ENCODE measurements at regions not wholly inside any gene's neighbourhood (a gene's known extent, or its start where the extent isn't known, plus 50 kb on each side); places are given as distances from the start of the nearest gene placed in this dataset.
"Not testable (repeated sequence)": the region's sequence is repeated elsewhere in the genome, so short reads cannot be mapped to it uniquely, and the experiment has no call there.

DNA sequence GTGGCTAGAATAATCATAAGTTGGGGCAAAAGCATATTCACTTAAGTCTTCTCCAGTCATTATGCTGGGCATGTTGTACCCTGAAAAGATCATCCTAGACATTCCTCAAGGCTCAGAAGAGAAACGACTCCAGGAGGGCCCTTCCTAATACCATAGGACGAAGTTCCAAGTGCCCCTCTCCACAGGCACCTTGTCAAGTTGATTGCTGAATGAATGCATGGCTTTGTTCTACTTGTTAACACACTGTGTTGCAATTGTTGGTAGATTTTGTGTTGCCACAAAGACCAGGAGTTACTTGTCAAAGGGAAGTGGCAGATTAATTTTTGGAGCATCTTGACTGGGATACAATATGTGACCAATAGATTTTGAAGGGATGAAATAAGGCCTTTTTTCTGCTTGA, 194.3 kb upstream of the SMLR1 start:
- TF ChIP-seq, protein P1, sequence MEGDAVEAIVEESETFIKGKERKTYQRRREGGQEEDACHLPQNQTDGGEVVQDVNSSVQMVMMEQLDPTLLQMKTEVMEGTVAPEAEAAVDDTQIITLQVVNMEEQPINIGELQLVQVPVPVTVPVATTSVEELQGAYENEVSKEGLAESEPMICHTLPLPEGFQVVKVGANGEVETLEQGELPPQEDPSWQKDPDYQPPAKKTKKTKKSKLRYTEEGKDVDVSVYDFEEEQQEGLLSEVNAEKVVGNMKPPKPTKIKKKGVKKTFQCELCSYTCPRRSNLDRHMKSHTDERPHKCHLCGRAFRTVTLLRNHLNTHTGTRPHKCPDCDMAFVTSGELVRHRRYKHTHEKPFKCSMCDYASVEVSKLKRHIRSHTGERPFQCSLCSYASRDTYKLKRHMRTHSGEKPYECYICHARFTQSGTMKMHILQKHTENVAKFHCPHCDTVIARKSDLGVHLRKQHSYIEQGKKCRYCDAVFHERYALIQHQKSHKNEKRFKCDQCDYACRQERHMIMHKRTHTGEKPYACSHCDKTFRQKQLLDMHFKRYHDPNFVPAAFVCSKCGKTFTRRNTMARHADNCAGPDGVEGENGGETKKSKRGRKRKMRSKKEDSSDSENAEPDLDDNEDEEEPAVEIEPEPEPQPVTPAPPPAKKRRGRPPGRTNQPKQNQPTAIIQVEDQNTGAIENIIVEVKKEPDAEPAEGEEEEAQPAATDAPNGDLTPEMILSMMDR (IDR thresholded peaks at IDR 0.05), result no peak
- TF ChIP-seq POLR2AphosphoS5 (IDR thresholded peaks at IDR 0.05) (no peak), EP300 (IDR thresholded peaks at IDR 0.05) (no peak), POLR2A (IDR thresholded peaks at IDR 0.05) (no peak)
- H3K4me1 ChIP-seq, result no peaks in the 10 kb centered on the region
- H3K36me3 ChIP-seq, result no peaks in the 10 kb centered on the region
- H3K27me3 ChIP-seq, result no peaks in the 10 kb centered on the region
- WGBS, 2 donors (ENCODE audit: low coverage in 1 of 2), result 58 to 100% methylated on average over 1 to 2 of the region's 2 CpGs
- no peak overlapping the region for H3K4me3 ChIP-seq
- no peak for ATAC-seq
- H3K27ac ChIP-seq, result no peak overlapping the region
- H3K9me3 ChIP-seq, result peaks cover 0 to 7% (median 0%) of the 10 kb centered on the region in 3 donors

DNA sequence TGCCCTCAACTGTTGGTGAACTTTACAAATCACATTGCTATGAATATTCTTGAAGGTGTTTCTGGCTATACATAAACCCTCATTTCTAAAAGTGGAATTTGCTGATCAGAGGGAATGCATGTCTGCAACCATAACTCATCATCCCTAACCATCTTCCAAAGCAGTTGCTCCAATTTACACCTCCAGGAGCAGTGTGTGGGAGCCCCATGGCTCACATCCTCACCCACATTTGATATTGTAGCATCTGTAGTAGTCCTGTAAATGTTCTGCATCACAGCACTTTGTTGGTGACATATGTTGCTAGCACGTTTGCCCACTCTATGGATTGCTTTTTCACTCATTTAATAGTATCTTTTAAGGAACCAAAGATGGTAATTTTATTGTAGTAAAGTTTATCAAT, 183.8 kb upstream of the SMLR1 start:
- Histone ChIP-seq H3K36me3 (no peaks in the 10 kb centered on the region), H3K27me3 (no peaks in the 10 kb centered on the region), H3K9me3 (peaks cover 0 to 25% (median 0%) of the 10 kb centered on the region in 3 donors), H3K4me3 (no peak overlapping the region), H3K4me1 (no peaks in the 10 kb centered on the region), H3K27ac (no peak overlapping the region)
- TF ChIP-seq POLR2A (IDR thresholded peaks at IDR 0.05) (no peak), EP300 (IDR thresholded peaks at IDR 0.05) (no peak), POLR2AphosphoS5 (IDR thresholded peaks at IDR 0.05) (no peak)
- ATAC-seq, result no peak
- 65% methylated on average over 1 of the region's 1 CpG; no CpG with 5 or more reads in 1 of the 2 donors for WGBS, 2 donors (ENCODE audit: low coverage in 1 of 2)

DNA sequence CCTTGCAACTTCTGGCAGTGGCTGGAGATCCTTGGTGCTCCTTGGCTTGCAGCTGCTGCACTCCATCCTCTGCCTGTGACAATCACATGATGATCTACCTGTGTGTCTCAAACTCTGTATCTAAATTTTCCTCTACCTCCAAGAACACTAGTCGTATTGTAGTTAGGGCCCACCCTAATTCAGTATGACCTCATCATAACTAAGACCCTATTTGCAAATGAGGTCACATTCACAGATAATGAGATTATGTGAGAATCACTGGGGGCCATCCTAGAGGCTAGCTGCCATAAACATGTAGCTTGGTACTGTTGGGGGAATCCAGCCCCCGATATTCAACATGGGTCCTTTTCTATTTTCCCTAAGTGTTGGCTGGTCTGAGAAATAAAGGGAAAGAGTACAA, 183.0 kb upstream of the SMLR1 start:
- H3K4me1 ChIP-seq, result no peaks in the 10 kb centered on the region
- H3K4me3 ChIP-seq, result no peak overlapping the region
- no peak for TF ChIP-seq POLR2AphosphoS5 (IDR thresholded peaks at IDR 0.05)
- TF ChIP-seq EP300 (IDR thresholded peaks at IDR 0.05), result no peak
- TF ChIP-seq, protein P1 (IDR thresholded peaks at IDR 0.05), result no peak
- no peak for TF ChIP-seq POLR2A (IDR thresholded peaks at IDR 0.05)
- no peak overlapping the region for H3K27ac ChIP-seq
- no peaks in the 10 kb centered on the region for H3K27me3 ChIP-seq
- H3K36me3 ChIP-seq, result no peaks in the 10 kb centered on the region
- WGBS, 2 donors (ENCODE audit: low coverage in 1 of 2), result 100% methylated on average over 1 to 2 of the region's 2 CpGs
- H3K9me3 ChIP-seq, result peaks cover 0 to 17% (median 0%) of the 10 kb centered on the region in 3 donors
- ATAC-seq, result no peak

DNA sequence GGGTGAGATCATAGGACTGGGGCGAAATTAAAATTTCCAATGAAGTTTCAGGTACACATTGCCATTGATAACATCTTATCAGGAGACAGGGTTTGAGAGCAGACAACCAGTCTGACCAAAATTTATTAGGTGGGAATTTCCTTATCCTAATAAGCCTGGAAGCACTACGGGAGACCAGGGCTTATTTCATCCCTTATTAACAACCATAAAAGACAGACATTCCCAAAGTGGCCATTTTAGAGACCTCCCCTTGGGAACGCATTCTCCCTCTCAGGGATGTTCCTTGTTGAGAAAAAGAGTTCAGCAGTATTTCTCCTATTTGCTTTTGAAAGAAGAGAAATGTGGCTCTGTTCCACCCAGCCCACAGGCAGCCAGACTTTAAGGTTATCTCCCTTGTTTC, 182.4 kb upstream of the SMLR1 start:
- not testable (repeated sequence) for H3K4me1 ChIP-seq, H3K27me3 ChIP-seq, H3K27ac ChIP-seq, H3K36me3 ChIP-seq, H3K4me3 ChIP-seq, ATAC-seq
- peaks cover 0 to 17% (median 0%) of the 10 kb centered on the region in 3 donors for H3K9me3 ChIP-seq
- WGBS, 2 donors (ENCODE audit: low coverage in 1 of 2), result 79 to 82% methylated on average over 3 of the region's 3 CpGs

DNA sequence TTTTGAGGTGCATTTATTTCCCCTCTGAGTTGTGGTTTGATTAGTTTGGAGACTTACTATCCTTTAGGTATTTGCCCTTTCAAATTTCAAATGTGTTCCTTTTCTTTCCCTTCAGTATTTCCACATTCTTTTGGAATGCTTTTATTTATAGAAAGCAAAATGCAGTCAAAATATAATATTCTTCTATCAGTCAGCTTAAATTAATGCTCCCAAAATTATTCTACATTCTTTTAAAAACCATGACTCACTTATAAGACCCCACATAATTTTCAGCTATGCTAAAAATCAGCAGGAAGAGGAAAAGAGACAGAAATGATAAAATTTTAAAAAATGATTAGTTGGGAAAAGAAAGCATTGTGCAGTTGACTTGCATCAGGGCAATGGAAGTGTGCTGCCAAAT, 180.0 kb upstream of the SMLR1 start:
- no peaks in the 10 kb centered on the region for H3K27me3 ChIP-seq
- H3K36me3 ChIP-seq, result no peaks in the 10 kb centered on the region
- H3K9me3 ChIP-seq, result peaks cover 0 to 17% (median 0%) of the 10 kb centered on the region in 3 donors
- no peaks in the 10 kb centered on the region for H3K4me1 ChIP-seq
- ATAC-seq, result no peak
- no peak for TF ChIP-seq POLR2AphosphoS5 (IDR thresholded peaks at IDR 0.05)
- no peak overlapping the region for H3K27ac ChIP-seq
- H3K4me3 ChIP-seq, result no peak overlapping the region

DNA sequence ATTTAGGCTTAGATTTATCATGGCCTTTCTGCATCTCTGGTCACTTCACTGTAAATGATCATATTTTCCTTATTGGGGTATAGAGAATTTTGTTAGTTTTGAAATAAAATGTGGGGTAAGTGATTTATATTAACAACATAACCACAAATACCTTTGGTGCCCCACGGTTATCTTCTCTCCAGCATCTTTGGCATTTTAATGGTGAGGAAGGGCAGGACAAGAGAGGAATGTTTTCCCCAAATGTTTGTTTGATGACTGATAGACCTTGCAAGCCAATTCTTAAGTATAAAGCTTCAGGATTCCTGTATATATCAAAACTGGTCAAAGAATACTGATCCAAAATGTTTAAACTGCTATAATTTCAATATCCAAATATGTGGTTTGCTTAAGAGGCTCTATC, 171.6 kb upstream of the SMLR1 start:
- TF ChIP-seq EP300 (IDR thresholded peaks at IDR 0.05) (no peak), POLR2AphosphoS5 (IDR thresholded peaks at IDR 0.05) (no peak), POLR2A (IDR thresholded peaks at IDR 0.05) (no peak)
- TF ChIP-seq, protein P1 (IDR thresholded peaks at IDR 0.05), result no peak
- H3K27ac ChIP-seq, result no peak overlapping the region
- H3K36me3 ChIP-seq, result no peaks in the 10 kb centered on the region
- no peaks in the 10 kb centered on the region for H3K4me1 ChIP-seq
- ATAC-seq, result no peak
- H3K9me3 ChIP-seq, result no peaks in the 10 kb centered on the region
- H3K27me3 ChIP-seq, result no peaks in the 10 kb centered on the region
- WGBS, 2 donors (ENCODE audit: low coverage in 1 of 2), result 80 to 94% methylated on average over 1 of the region's 1 CpG
- H3K4me3 ChIP-seq, result no peak overlapping the region

DNA sequence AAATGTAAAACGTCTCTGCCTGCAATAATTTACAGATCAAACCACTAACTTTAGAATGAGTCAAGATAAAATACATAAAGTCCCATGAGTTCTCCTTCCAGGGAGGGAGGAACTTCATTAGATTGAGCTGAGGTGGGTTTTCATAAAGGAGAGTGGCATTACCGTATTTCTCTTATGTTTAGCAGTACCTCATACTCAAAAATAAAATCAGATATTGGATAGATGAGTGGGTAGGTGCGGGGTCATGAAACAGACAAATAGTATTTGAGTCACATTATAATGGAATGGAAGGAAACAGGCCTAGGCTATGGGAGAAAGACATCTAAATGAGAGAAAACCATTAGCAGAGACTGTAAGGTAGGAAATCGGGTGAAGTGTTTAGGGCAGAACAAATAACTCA, 166.1 kb upstream of the SMLR1 start:
- no peaks in the 10 kb centered on the region for H3K36me3 ChIP-seq
- no peak for TF ChIP-seq POLR2AphosphoS5 (IDR thresholded peaks at IDR 0.05)
- no peak for TF ChIP-seq EP300 (IDR thresholded peaks at IDR 0.05)
- TF ChIP-seq, protein P1 (IDR thresholded peaks at IDR 0.05), result no peak
- no peak for TF ChIP-seq POLR2A (IDR thresholded peaks at IDR 0.05)
- H3K4me1 ChIP-seq, result no peaks in the 10 kb centered on the region
- ATAC-seq, result no peak
- 63 to 64% methylated on average over 4 of the region's 4 CpGs for WGBS, 2 donors (ENCODE audit: low coverage in 1 of 2)
- no peaks in the 10 kb centered on the region for H3K27me3 ChIP-seq
- H3K9me3 ChIP-seq, result no peaks in the 10 kb centered on the region
- H3K4me3 ChIP-seq, result no peak overlapping the region
- no peak overlapping the region for H3K27ac ChIP-seq

Measured in gastroesophageal sphincter (tissue), 4 donors.